ENCODE measurements at regions not wholly inside any gene's neighbourhood (a gene's known extent, or its start where the extent isn't known, plus 50 kb on each side); places are given as distances from the start of the nearest gene placed in this dataset.

DNA sequence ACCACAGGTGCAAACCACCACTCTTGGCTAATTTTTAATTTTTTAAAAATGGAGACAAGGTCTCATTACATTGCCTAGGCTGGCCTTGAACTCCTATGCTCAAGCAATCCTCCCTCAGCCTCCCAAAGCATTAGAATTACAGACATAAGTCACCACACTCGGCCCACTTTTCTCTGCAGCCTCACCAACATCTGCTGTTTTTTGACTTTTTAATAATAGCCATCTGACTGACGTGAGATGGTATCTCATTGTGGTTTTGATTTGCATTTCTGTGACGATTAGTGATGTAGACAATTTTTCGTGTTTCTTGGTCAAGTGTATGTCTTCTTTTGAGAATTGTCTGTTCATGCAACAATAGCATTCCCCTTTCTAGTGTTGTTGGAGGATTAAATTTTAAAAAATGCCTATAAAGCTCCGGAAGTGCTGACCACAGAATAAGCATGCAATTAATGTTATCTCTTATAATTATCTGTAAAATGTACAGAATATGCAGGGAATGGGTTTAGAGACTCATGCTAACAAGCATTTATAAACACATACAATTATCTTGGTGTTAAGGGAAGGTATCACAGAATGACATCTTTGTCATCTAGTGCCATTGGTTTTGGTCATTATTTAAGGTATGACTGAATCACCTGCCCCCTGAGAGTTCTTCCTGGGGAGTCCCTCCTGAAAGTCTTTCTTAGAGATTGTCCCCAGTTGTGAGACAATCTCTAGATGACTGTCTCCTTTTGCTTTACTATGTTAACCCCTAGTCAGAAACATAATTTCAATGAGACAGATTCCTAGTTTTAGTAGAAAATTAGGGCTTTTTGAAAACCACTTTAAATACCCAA lies 118.5 kb upstream of the SERTM1 start (continued):
- TF ChIP-seq, protein P1, sequence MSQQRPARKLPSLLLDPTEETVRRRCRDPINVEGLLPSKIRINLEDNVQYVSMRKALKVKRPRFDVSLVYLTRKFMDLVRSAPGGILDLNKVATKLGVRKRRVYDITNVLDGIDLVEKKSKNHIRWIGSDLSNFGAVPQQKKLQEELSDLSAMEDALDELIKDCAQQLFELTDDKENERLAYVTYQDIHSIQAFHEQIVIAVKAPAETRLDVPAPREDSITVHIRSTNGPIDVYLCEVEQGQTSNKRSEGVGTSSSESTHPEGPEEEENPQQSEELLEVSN (IDR thresholded peaks at IDR 0.05): no peak
- no peak for TF ChIP-seq POU5F1 (IDR thresholded peaks at IDR 0.05; ENCODE audit: low read depth, low read length)
- TF ChIP-seq TBP (IDR thresholded peaks at IDR 0.05; ENCODE audit: low read depth, low read length): no peak
- TF ChIP-seq PHF8 (conservative IDR thresholded peaks at IDR 0.05; ENCODE audit: low read depth, low read length): no peak
- no peak for TF ChIP-seq NRF1 (IDR thresholded peaks at IDR 0.05; ENCODE audit: low read depth, low read length)
- TF ChIP-seq SP1 (IDR thresholded peaks at IDR 0.05; ENCODE audit: low read depth, low read length): no peak
